LNCaP clone FGC (cell line): ENCODE measurements at regions not wholly inside any gene's neighbourhood (a gene's known extent, or its start where the extent isn't known, plus 50 kb on each side); places are given as distances from the start of the nearest gene placed in this dataset.

Experiments
- DNase-seq: peaks from one replicate; pipeline ENCODE4 v3.0.0-alpha.2; 2011; ENCODE audit warnings: low read depth
- H3K4me3 ChIP-seq: 2 replicates; pipeline ENCODE4 v1.5.1; 2011; ENCODE audit warnings: mild to moderate bottlenecking, low read depth, low read length, control low read depth
- CTCF ChIP-seq: IDR thresholded peaks from 2 replicates; pipeline ENCODE4 v1.5.1; 2012; ENCODE audit warnings: mild to moderate bottlenecking; ENCODE audit not compliant: control insufficient read depth, insufficient read depth; ENCODE audit errors: extremely low read depth

GRCh38 chr7:9680713-9681112, 1247.3 kb downstream of the NXPH1 start:
- H3K4me3 ChIP-seq, result no peak overlapping the region
- no peak for DNase-seq
- TF ChIP-seq CTCF, result no peak

GRCh38 chr7:9681284-9681683, 1247.9 kb downstream of the NXPH1 start:
- DNase-seq, result no peak
- H3K4me3 ChIP-seq, result no peak overlapping the region
- TF ChIP-seq CTCF, result no peak

GRCh38 chr7:9691286-9691685, 1257.9 kb downstream of the NXPH1 start:
- no peak for TF ChIP-seq CTCF
- no peak for DNase-seq
- no peak overlapping the region for H3K4me3 ChIP-seq

- no peak for TF ChIP-seq CTCF
Measured at GRCh38 chr7:9698375-9698774, 1265.0 kb downstream of the NXPH1 start.

GRCh38 chr7:9709216-9709615, 1264.5 kb upstream of the PHF14 start:
- no peak overlapping the region for H3K4me3 ChIP-seq
- no peak for TF ChIP-seq CTCF
- no peak for DNase-seq

More at GRCh38 chr7:9698375-9698774, 1265.0 kb downstream of the NXPH1 start:
- H3K4me3 ChIP-seq, result no peak overlapping the region
- no peak for DNase-seq

GRCh38 chr7:9711259-9711918, 1262.3 kb upstream of the PHF14 start:
- H3K4me3 ChIP-seq, result no peak overlapping the region
- DNase-seq, result no peak
- no peak for TF ChIP-seq CTCF

- no peak overlapping the region for H3K4me3 ChIP-seq
- no peak for TF ChIP-seq CTCF
- no peak for DNase-seq
Measured at GRCh38 chr7:9718071-9718661, 1255.5 kb upstream of the PHF14 start.
